ENCODE measurements at regions not wholly inside any gene's neighbourhood (a gene's known extent, or its start where the extent isn't known, plus 50 kb on each side); places are given as distances from the start of the nearest gene placed in this dataset.

GRCh38 chr2:236496340-236496739 is 73.3 kb upstream of the ACKR3 start:
- Histone ChIP-seq H3K79me2 (ENCODE audit: control insufficient read depth, insufficient read depth, low read length) (no peaks in the 10 kb centered on the region), H3K9me3 (replicated peaks; ENCODE audit: control insufficient read depth, insufficient read depth, low read length) (no peaks in the 10 kb centered on the region), H3K9ac (ENCODE audit: control insufficient read depth, insufficient read depth, low read length) (no peak overlapping the region), H3K4me1 (ENCODE audit: control insufficient read depth, insufficient read depth, low read length) (no peaks in the 10 kb centered on the region), H3K27me3 (replicated peaks in 1 of 2; ENCODE audit: control insufficient read depth in 2 of 2, insufficient read depth in 2 of 2, low read length in 1 of 2) (no peaks in the 10 kb centered on the region; a peak in 1 of 4 replicates), H2AFZ (ENCODE audit: control insufficient read depth, low read depth, low read length) (no peak overlapping the region), H3K36me3 (ENCODE audit: control insufficient read depth in 2 of 2, insufficient read depth in 2 of 2, low read length in 1 of 2) (no peaks in the 10 kb centered on the region), H3K4me2 (ENCODE audit: control insufficient read depth, insufficient read depth) (no peak overlapping the region), H3K27ac (ENCODE audit: control insufficient read depth, insufficient read depth) (no peak overlapping the region), H3K4me3 (no peak overlapping the region), H4K20me1 (ENCODE audit: control insufficient read depth, insufficient read depth) (no peaks in the 10 kb centered on the region)
- SMC1A ChIA-PET (ENCODE audit: uncharacterized antibody, unreplicated experiment): no interaction called here
- intact Hi-C loops (cut with micrococcal nuclease; ENCODE audit: unreplicated experiment): no loop called here
- no peak for FAIRE-seq
- DNase-seq (ENCODE audit: low read depth, low spot score): no peak
- ATAC-seq: no peak
- CTCF ChIA-PET: no interaction called here
- no TSS peak for BruUV-seq (replicated peaks)
- RAD21 ChIA-PET (ENCODE audit: unreplicated experiment): no interaction called here
- no peak for TF ChIP-seq BCLAF1 (IDR thresholded peaks at IDR 0.05)
- TF ChIP-seq HSF1 (IDR thresholded peaks at IDR 0.05; ENCODE audit: low read depth, low read length): no peak
- no peak for TF ChIP-seq PAX8 (IDR thresholded peaks at IDR 0.05)
- TF ChIP-seq CEBPZ (IDR thresholded peaks at IDR 0.05; ENCODE audit: low read depth, low read length): no peak
- no peak for TF ChIP-seq BCL3 (IDR thresholded peaks at IDR 0.05; ENCODE audit: borderline replicate concordance, insufficient read depth, low read depth, low read length, poor library complexity, severe bottlenecking)
- in situ Hi-C loops (cut with MboI): no loop called here
- POLR2A ChIA-PET: no interaction called here
- 30% methylated on average over 8 of the region's 9 CpGs for WGBS (ENCODE audit: insufficient coverage, insufficient replicate concordance, low lambda C conversion rate, missing lambda C conversion rate)
